Bronchial epithelial cell (primary cell): ENCODE measurements at regions not wholly inside any gene's neighbourhood (a gene's known extent, or its start where the extent isn't known, plus 50 kb on each side); places are given as distances from the start of the nearest gene placed in this dataset.

Experiments used
- DNase-seq: peaks from one replicate; pipeline ENCODE4 v3.0.0-alpha.2; 2010; ENCODE audit warnings: low read depth
- FAIRE-seq: peaks from 2 replicates; lab custom pipeline; 2011; peaks lifted over from hg19 to GRCh38; lab: Jason Lieb, UNC
- H3K27me3 ChIP-seq: 2 replicates; pipeline ENCODE4 v1.5.1; 2011; ENCODE audit warnings: low read length; ENCODE audit not compliant: control insufficient read depth, insufficient read depth
- H3K36me3 ChIP-seq: 2 replicates; pipeline ENCODE4 v1.5.1; 2011; ENCODE audit warnings: low read length; ENCODE audit not compliant: control insufficient read depth, insufficient read depth
- H3K4me3 ChIP-seq: 2 replicates; pipeline ENCODE4 v1.5.1; 2011; ENCODE audit warnings: mild to moderate bottlenecking, low read depth, low read length, control low read depth
- CTCF ChIP-seq: IDR thresholded peaks from 2 replicates; pipeline ENCODE4 v1.5.1; 2011; ENCODE audit warnings: mild to moderate bottlenecking, moderate library complexity, low read length, control low read depth, inconsistent platforms; ENCODE audit not compliant: insufficient read depth, severe bottlenecking

DNA sequence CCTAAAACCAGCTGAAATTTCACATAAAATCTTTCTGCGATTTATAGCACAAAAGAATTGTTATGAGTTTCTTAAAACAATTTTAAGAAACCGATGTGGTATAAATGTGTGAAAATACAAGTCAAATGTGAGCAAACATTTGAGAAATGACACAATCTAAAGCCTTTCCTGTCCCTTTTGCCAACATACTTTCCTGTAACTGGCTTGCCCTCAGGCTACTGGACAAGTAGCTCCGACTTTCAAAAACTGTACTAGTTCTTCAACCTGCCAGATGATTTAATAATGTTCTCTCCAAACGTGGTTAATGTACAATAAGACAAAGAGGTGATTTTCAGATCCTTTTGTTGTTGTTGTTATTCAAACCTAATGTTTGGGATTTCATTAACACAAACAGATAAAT is 105.9 kb upstream of the ARHGEF26 start:
- Histone ChIP-seq H3K36me3 (no peaks in the 10 kb centered on the region), H3K27me3 (no peaks in the 10 kb centered on the region), H3K4me3 (no peak overlapping the region)
- no peak for TF ChIP-seq CTCF
- DNase-seq: peak; percentile 15
- no peak for FAIRE-seq

- FAIRE-seq (no peak), DNase-seq (peak; percentile 33)
- H3K27me3 ChIP-seq: no peaks in the 10 kb centered on the region
- no peak overlapping the region for H3K4me3 ChIP-seq
- TF ChIP-seq CTCF: peak; percentile 77
- no peaks in the 10 kb centered on the region for H3K36me3 ChIP-seq
Observed at GRCh38 chr3:154018100-154018696, 103.0 kb upstream of the ARHGEF26 start.

DNA sequence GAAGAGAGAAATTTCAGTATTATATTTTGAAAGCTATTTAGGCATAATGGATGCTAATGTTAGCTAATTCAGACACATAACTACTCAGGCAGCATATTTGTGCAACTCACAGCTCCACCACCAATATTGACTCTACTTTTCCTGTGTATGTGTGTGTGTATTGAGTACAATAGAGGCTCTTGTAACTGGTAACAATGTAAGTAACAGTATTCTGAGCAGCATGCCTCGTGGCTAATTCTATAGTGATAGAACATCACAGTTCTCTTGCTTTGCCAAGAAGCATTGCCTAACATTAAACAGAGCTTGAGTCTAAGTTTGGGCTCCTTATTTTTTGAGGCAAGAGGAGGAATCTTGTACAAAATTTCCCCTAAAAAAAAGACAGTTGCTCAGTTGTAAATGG is 98.6 kb upstream of the ARHGEF26 start:
- H3K36me3 ChIP-seq: no peaks in the 10 kb centered on the region
- DNase-seq (no peak), FAIRE-seq (no peak)
- H3K4me3 ChIP-seq: no peak overlapping the region
- H3K27me3 ChIP-seq: no peaks in the 10 kb centered on the region
- TF ChIP-seq CTCF: no peak

DNA sequence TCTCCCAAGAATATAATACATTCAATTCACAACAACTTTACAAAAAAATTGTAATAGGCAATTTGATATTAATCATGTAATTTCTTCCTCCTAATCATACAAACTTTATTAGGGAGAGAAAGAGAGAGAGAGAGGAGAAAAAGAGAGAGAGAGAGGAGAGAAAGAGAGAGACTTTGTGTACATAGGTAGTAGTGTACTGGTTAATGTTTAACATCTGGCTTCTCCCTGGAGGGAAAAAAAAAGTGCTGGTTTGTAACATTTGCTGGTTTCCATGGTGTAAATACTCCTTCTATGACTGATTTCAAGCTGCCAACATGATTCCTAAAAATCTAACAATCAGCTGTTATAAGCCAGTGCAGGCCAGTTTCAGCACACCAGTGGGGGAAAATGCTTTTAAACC is 98.0 kb upstream of the ARHGEF26 start:
- Histone ChIP-seq H3K36me3 (no peaks in the 10 kb centered on the region), H3K27me3 (no peaks in the 10 kb centered on the region), H3K4me3 (no peak overlapping the region)
- no peak for FAIRE-seq
- TF ChIP-seq CTCF: no peak
- DNase-seq: peak; percentile 8

- H3K27me3 ChIP-seq: no peaks in the 10 kb centered on the region
- DNase-seq: peak; percentile 9
- TF ChIP-seq CTCF: no peak
- H3K4me3 ChIP-seq: no peak overlapping the region
- FAIRE-seq: no peak
- H3K36me3 ChIP-seq: no peaks in the 10 kb centered on the region
Observed at GRCh38 chr3:154025007-154025406, 96.2 kb upstream of the ARHGEF26 start.

DNA sequence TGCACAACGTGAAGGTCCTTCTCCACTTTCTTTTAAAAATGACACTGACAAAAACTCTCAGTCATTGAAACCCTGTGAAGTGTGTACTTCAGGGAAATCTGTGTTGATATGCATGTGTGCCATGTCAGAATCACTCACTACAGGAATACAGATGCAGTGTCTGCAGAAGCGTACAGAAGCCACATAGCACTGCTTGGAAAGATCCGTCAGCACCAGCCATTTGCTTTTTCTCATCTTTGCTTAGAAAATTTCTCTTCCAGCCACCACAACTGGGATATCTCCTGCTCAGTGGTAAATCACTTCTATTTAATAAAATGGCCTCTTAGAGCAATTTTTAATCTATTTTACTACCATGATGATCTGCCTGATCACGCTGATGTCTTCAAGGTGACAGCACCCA is 91.3 kb upstream of the ARHGEF26 start:
- Histone ChIP-seq H3K36me3 (no peaks in the 10 kb centered on the region), H3K4me3 (no peak overlapping the region), H3K27me3 (no peaks in the 10 kb centered on the region)
- DNase-seq (no peak), FAIRE-seq (no peak)
- TF ChIP-seq CTCF: no peak
